HCT116 (cell line): ENCODE measurements at regions not wholly inside any gene's neighbourhood (a gene's known extent, or its start where the extent isn't known, plus 50 kb on each side); places are given as distances from the start of the nearest gene placed in this dataset.

Experiments used
- ATAC-seq: fragments of 200-7000 bp; cut with Tn5 transposase; 2 replicates; pipeline ENCODE4 v1.9.1; 2020; ENCODE audit warnings: mild to moderate bottlenecking, moderate library complexity
- BruUV-seq: library from RNA; stranded (reverse); fragments of 400-500 nt; replicated peaks from 2 replicates; lab custom pipeline; 2021; lab: Mats Ljungman, UMichigan
- CTCF ChIA-PET: fragments of 300-600 bp; sonication (Branson Sonifier 250); formaldehyde crosslinking; loops from one replicate; lab custom pipeline; 2021; ENCODE audit warnings: antibody characterized with exemption; lab: Charles Lee
- POLR2A ChIA-PET: fragments of 300-600, 350-600 bp; sonication (Branson Sonifier 250); formaldehyde crosslinking; loops from one replicate; lab custom pipeline; 2021; ENCODE audit warnings: antibody characterized with exemption; lab: Charles Lee
- RAD21 ChIA-PET, 2 experiments: fragments of 300-600 bp; sonication (Branson Sonifier 250); formaldehyde crosslinking; loops; one replicate each; lab custom pipeline; 2023; ENCODE audit warnings: low total read pairs in 2 of 2; ENCODE audit not compliant: uncharacterized antibody in 2 of 2, unreplicated experiment in 2 of 2, low non-redundant PET in 1 of 2; lab: Charles Lee
- DNase-seq: peaks from one replicate; pipeline ENCODE4 v3.0.0-alpha.2; 2010; ENCODE audit warnings: low read depth, low spot score
- H2AFZ ChIP-seq: fragments of 200-600 bp; shearing (Covaris generic), sonication (generic); 2 replicates; pipeline ENCODE4 v1.6.1; 2017; ENCODE audit warnings: low read depth, mixed run types, mixed read lengths, antibody characterized with exemption, low read length; ENCODE audit not compliant: poor library complexity, severe bottlenecking
- H3K27ac ChIP-seq: 2 replicates; pipeline ENCODE4 v1.5.1; 2012; ENCODE audit warnings: low read depth, low read length
- H3K27me3 ChIP-seq: fragments of 200-600 bp; sonication (generic); 2 replicates; pipeline ENCODE4 v1.6.1; 2016; ENCODE audit warnings: mixed run types, low read length, mixed read lengths; ENCODE audit not compliant: insufficient read depth
- H3K36me3 ChIP-seq, 2 experiments: fragments of 200-500 bp in 1 of 2; fragments of 200-600 bp in 1 of 2; sonication (Bioruptor generic) in 1 of 2; sonication (generic) in 1 of 2; 2 replicates each; pipeline versions ENCODE4 v1.5.1 to v1.6.1; 2014 to 2016; ENCODE audit warnings: low read length in 2 of 2, inconsistent platforms in 1 of 2, mixed read lengths in 1 of 2, mixed run types in 1 of 2; ENCODE audit not compliant: insufficient read depth in 2 of 2, control insufficient read depth in 1 of 2
- H3K4me1 ChIP-seq, 2 experiments: fragments of 200-600 bp in 1 of 2; sonication (generic) in 1 of 2; 2 replicates each; pipeline versions ENCODE4 v1.5.1 to v1.6.1; 2012 to 2017; ENCODE audit warnings: low read length in 2 of 2, inconsistent platforms in 1 of 2, mild to moderate bottlenecking in 1 of 2, mixed read lengths in 1 of 2, mixed run types in 1 of 2, moderate library complexity in 1 of 2; ENCODE audit not compliant: insufficient read depth in 2 of 2, control insufficient read depth in 1 of 2
- H3K4me2 ChIP-seq: fragments of 200-600 bp; sonication (generic); 2 replicates; pipeline ENCODE4 v1.6.1; 2017; ENCODE audit warnings: mixed run types, low read length, mixed read lengths
- H3K4me3 ChIP-seq, 2 experiments: fragments of 200-600 bp in 1 of 2; sonication (generic) in 1 of 2; replicated peaks in 1 of 2; 2 replicates each; pipeline ENCODE4 v1.5.1; 2011 to 2016; ENCODE audit warnings: low read length in 2 of 2, control low read depth in 1 of 2, low read depth in 1 of 2, mild to moderate bottlenecking in 1 of 2, mixed read lengths in 1 of 2, mixed run types in 1 of 2
- H3K79me2 ChIP-seq: fragments of 200-600 bp; sonication (generic); 2 replicates; pipeline ENCODE4 v1.6.1; 2017; ENCODE audit warnings: mild to moderate bottlenecking, mixed run types, low read length, moderate library complexity, mixed read lengths; ENCODE audit not compliant: insufficient read depth
- H3K9ac ChIP-seq: fragments of 200-600 bp; sonication (generic); 2 replicates; pipeline ENCODE4 v1.6.1; 2016; ENCODE audit warnings: low read length, mixed read lengths
- H3K9me2 ChIP-seq: fragments of 200-600 bp; sonication (generic), shearing (Covaris generic); 2 replicates; pipeline ENCODE4 v1.6.1; 2017; ENCODE audit warnings: mixed run types, mild to moderate bottlenecking, moderate library complexity; ENCODE audit not compliant: insufficient read depth
- H3K9me3 ChIP-seq, 2 experiments: fragments of 200-500 bp in 1 of 2; fragments of 200-600 bp in 1 of 2; sonication (Bioruptor generic) in 1 of 2; sonication (generic) in 1 of 2; 2 replicates each; pipeline ENCODE4 v1.6.1; 2014 to 2017; ENCODE audit warnings: low read length in 2 of 2, mixed read lengths in 2 of 2, inconsistent platforms in 1 of 2, low read depth in 1 of 2, mild to moderate bottlenecking in 1 of 2, mixed run types in 1 of 2, moderate library complexity in 1 of 2; ENCODE audit not compliant: control insufficient read depth in 1 of 2, insufficient read depth in 1 of 2
- H4K20me1 ChIP-seq: fragments of 200-600 bp; sonication (generic), shearing (Covaris generic); 2 replicates; pipeline ENCODE4 v1.6.1; 2017; ENCODE audit warnings: mixed run types, mild to moderate bottlenecking, moderate library complexity; ENCODE audit not compliant: insufficient read depth
- CBX3 ChIP-seq: IDR thresholded peaks from 2 replicates; pipeline ENCODE4 v1.6.1; 2012; ENCODE audit warnings: low read depth
- CEBPB ChIP-seq: IDR thresholded peaks from 2 replicates; pipeline ENCODE4 v1.6.1; 2012; ENCODE audit warnings: low read depth
- EZH2phosphoT487 ChIP-seq: fragments of 200-600 bp; IDR thresholded peaks from 2 replicates; pipeline ENCODE4 v1.6.1; 2018; ENCODE audit warnings: antibody characterized with exemption, borderline replicate concordance
- FOSL1 ChIP-seq: IDR thresholded peaks from 2 replicates; pipeline ENCODE4 v1.6.1; 2012; ENCODE audit warnings: low read depth
- TCF7L2 ChIP-seq: IDR thresholded peaks from 2 replicates; pipeline ENCODE4 v1.7.0; 2011; ENCODE audit warnings: borderline replicate concordance, inconsistent platforms; ENCODE audit not compliant: insufficient read depth, insufficient read length; ENCODE audit errors: extremely low read depth
- ZFX ChIP-seq: fragments of 450-650 bp; IDR thresholded peaks from 2 replicates; pipeline ENCODE4 v1.6.1; 2017
- intact Hi-C: fragments of 100-400 bp; cut with micrococcal nuclease; formaldehyde crosslinking; loops from 2 replicates; pipeline ENCODE4 v1.10.0; 2022
- TF ChIP-seq, protein P1 (sequence below): IDR thresholded peaks from 2 replicates; pipeline ENCODE4 v1.6.1; 2012
- TF ChIP-seq, protein P2 (sequence below): IDR thresholded peaks from 2 replicates; pipeline ENCODE4 v1.6.1; 2011; ENCODE audit warnings: mild to moderate bottlenecking, low read length, moderate library complexity; ENCODE audit not compliant: insufficient replicate concordance; ENCODE audit errors: extremely low read depth
- TF ChIP-seq, protein P3 (sequence below): IDR thresholded peaks from 2 replicates; pipeline ENCODE4 v1.6.1; 2012; ENCODE audit warnings: low read depth

DNA sequence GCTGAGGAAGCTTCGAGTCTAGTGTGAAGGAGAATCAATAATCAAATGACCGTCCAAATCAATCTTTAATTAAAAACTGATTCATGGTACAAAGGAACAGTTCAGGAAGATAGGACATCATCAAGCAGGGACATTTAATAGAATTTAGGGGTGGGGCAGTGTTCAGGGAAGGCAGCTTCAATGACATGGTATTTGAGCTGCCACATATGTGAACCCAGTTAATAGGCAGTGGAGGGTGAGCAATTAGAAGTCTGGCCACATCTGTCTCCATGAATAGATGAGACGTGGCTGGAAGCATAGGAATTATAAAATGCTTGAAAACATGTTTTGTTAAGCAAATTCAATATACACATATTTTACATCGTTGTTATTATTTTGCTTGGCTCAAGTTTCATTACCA, 362.7 kb downstream of the PRDM2 start:
- ChIA-PET POLR2A (no interaction called here), CTCF (no interaction called here), RAD21 (no interaction called here)
- TF ChIP-seq, protein P1, sequence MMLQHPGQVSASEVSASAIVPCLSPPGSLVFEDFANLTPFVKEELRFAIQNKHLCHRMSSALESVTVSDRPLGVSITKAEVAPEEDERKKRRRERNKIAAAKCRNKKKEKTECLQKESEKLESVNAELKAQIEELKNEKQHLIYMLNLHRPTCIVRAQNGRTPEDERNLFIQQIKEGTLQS = no peak
- TF ChIP-seq, protein P2, sequence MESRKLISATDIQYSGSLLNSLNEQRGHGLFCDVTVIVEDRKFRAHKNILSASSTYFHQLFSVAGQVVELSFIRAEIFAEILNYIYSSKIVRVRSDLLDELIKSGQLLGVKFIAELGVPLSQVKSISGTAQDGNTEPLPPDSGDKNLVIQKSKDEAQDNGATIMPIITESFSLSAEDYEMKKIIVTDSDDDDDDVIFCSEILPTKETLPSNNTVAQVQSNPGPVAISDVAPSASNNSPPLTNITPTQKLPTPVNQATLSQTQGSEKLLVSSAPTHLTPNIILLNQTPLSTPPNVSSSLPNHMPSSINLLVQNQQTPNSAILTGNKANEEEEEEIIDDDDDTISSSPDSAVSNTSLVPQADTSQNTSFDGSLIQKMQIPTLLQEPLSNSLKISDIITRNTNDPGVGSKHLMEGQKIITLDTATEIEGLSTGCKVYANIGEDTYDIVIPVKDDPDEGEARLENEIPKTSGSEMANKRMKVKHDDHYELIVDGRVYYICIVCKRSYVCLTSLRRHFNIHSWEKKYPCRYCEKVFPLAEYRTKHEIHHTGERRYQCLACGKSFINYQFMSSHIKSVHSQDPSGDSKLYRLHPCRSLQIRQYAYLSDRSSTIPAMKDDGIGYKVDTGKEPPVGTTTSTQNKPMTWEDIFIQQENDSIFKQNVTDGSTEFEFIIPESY = no peak
- no peak for TF ChIP-seq CBX3
- no peaks in the 10 kb centered on the region for H3K36me3 ChIP-seq
- no peak overlapping the region for H3K4me3 ChIP-seq
- no peaks in the 10 kb centered on the region for H3K79me2 ChIP-seq
- no peaks in the 10 kb centered on the region for H3K4me1 ChIP-seq
- no peaks in the 10 kb centered on the region for H3K9me3 ChIP-seq
- no peak overlapping the region for H2AFZ ChIP-seq
- H3K4me2 ChIP-seq = no peak overlapping the region
- ATAC-seq (no peak), DNase-seq (no peak)
- H3K9ac ChIP-seq = no peak overlapping the region
- H3K27me3 ChIP-seq = no peaks in the 10 kb centered on the region; the same call in 1 of the 2 replicates
- BruUV-seq = no TSS peak
- H3K27ac ChIP-seq = no peak overlapping the region
- intact Hi-C loops = no loop called here
- no peaks in the 10 kb centered on the region for H3K9me2 ChIP-seq
- no peaks in the 10 kb centered on the region for H4K20me1 ChIP-seq

DNA sequence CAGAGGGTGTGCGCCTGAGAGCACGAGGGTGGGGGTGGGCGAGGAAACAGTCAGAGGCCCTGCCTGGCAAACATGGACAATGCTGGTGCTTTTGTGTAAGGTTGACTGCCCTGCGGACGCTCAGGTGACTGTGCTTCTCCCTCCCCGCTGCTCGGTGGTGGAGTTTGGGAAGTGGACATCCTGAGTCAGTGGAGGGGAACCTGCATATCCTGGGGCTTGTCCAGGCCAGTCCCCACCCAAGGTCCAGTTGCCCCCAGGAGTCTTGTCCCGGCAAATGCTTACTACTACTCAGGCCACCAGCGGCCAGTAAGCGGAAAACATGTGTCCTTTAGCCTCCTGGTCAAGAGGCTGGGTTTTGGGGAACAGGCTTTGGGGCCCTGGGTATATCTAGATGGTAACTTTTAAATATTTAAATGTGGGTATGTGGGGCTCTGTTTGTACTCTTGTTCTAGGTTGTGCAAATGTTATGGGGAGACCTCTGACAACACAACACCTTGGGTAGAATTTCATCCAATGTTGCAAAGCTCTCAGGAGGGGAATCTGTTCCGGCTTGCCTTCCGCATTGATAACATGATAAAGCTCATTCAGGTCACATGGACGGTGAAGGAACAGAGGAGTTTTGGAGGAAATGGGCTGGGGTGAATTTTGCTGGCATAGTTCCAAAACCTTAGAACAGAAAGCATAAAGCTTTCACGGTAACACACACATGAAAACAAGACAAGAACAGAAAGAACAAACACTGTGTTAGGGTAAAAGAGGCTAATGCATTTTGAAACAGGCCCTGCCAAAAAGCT, 364.9 kb downstream of the PRDM2 start:
- Histone ChIP-seq H4K20me1 (no peaks in the 10 kb centered on the region), H3K9me3 (no peaks in the 10 kb centered on the region), H3K79me2 (no peaks in the 10 kb centered on the region), H3K36me3 (no peaks in the 10 kb centered on the region), H3K27ac (no peak overlapping the region), H3K4me1 (no peaks in the 10 kb centered on the region), H3K27me3 (no peaks in the 10 kb centered on the region; the same call in 1 of the 2 replicates), H2AFZ (no peak overlapping the region), H3K4me3 (no peak overlapping the region), H3K4me2 (no peak overlapping the region), H3K9ac (no peak overlapping the region), H3K9me2 (no peaks in the 10 kb centered on the region)
- ATAC-seq (no peak), DNase-seq (no peak)
- no TSS peak for BruUV-seq
- ChIA-PET CTCF (no interaction called here), RAD21 (no interaction called here), POLR2A (no interaction called here)
- intact Hi-C loops = no loop called here
- TF ChIP-seq FOSL1 = no peak
- no peak for TF ChIP-seq CEBPB
- TF ChIP-seq CBX3 = no peak
- TF ChIP-seq EZH2phosphoT487 = no peak
- no peak for TF ChIP-seq TCF7L2
- TF ChIP-seq, protein P2 = no peak
- TF ChIP-seq, protein P3, sequence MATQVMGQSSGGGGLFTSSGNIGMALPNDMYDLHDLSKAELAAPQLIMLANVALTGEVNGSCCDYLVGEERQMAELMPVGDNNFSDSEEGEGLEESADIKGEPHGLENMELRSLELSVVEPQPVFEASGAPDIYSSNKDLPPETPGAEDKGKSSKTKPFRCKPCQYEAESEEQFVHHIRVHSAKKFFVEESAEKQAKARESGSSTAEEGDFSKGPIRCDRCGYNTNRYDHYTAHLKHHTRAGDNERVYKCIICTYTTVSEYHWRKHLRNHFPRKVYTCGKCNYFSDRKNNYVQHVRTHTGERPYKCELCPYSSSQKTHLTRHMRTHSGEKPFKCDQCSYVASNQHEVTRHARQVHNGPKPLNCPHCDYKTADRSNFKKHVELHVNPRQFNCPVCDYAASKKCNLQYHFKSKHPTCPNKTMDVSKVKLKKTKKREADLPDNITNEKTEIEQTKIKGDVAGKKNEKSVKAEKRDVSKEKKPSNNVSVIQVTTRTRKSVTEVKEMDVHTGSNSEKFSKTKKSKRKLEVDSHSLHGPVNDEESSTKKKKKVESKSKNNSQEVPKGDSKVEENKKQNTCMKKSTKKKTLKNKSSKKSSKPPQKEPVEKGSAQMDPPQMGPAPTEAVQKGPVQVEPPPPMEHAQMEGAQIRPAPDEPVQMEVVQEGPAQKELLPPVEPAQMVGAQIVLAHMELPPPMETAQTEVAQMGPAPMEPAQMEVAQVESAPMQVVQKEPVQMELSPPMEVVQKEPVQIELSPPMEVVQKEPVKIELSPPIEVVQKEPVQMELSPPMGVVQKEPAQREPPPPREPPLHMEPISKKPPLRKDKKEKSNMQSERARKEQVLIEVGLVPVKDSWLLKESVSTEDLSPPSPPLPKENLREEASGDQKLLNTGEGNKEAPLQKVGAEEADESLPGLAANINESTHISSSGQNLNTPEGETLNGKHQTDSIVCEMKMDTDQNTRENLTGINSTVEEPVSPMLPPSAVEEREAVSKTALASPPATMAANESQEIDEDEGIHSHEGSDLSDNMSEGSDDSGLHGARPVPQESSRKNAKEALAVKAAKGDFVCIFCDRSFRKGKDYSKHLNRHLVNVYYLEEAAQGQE = no peak
- TF ChIP-seq, protein P1 = no peak
- no peak for TF ChIP-seq ZFX
